K562 (cell line): ENCODE measurements at regions not wholly inside any gene's neighbourhood (a gene's known extent, or its start where the extent isn't known, plus 50 kb on each side); places are given as distances from the start of the nearest gene placed in this dataset.
"Not testable (repeated sequence)": the region's sequence is repeated elsewhere in the genome, so short reads cannot be mapped to it uniquely, and the experiment has no call there.

Experiments
- ATAC-seq: fragments of 200-7000 bp; cut with Tn5 transposase; 3 replicates; pipeline ENCODE4 v1.9.1; 2020; ENCODE audit warnings: moderate library complexity
- BruUV-seq: library from RNA; stranded (reverse); fragments of 400-500 nt; replicated peaks from 2 replicates; lab custom pipeline; 2021; lab: Mats Ljungman, UMichigan
- CTCF ChIA-PET: fragments of 300-600 bp; formaldehyde crosslinking; extraction: SDS; loops from one replicate; lab custom pipeline; 2021; ENCODE audit warnings: low intra/inter-chr PET ratio; lab: Yijun Ruan, JAX
- POLR2A ChIA-PET: fragments of 300-600, 350-650 bp; sonication (Branson Sonifier 250); formaldehyde crosslinking; extraction: SDS; loops from one replicate; lab custom pipeline; 2021; ENCODE audit warnings: antibody characterized with exemption, inconsistent platforms; lab: Yijun Ruan, JAX
- DNase-seq, 4 experiments: peaks; one replicate each; pipeline versions ENCODE4 v3.0.0 to v3.0.0-alpha.2; 2011 to 2018; ENCODE audit warnings: low spot score in 3 of 4, mixed read lengths in 3 of 4; ENCODE audit errors: extremely low read depth in 1 of 4
- FAIRE-seq: peaks from 2 replicates; lab custom pipeline; 2011; peaks lifted over from hg19 to GRCh38; lab: Jason Lieb, UNC
- H2AFZ ChIP-seq: 2 replicates; pipeline ENCODE4 v1.6.0; 2011; ENCODE audit warnings: low read depth, low read length, control low read depth, inconsistent platforms
- H3K27ac ChIP-seq: fragments of 200-600 bp; 3 replicates; pipeline ENCODE4 v1.8.0; 2011; ENCODE audit warnings: low read depth, mild to moderate bottlenecking, control low read depth, inconsistent platforms, low read length, moderate library complexity, mixed read lengths; ENCODE audit errors: extremely low read depth
- H3K27me3 ChIP-seq, 2 experiments: fragments of 300-600 bp in 1 of 2; 2 replicates in 1 of 2; 3 replicates in 1 of 2; pipeline versions ENCODE4 v1.6.0 to v1.8.0; 2011; ENCODE audit warnings: inconsistent platforms in 2 of 2, low read length in 2 of 2, mild to moderate bottlenecking in 1 of 2, mixed read lengths in 1 of 2, moderate library complexity in 1 of 2; ENCODE audit not compliant: control insufficient read depth in 2 of 2, insufficient read depth in 2 of 2
- H3K36me3 ChIP-seq: fragments of 300-600 bp; 3 replicates; pipeline ENCODE4 v1.8.0; 2011; ENCODE audit warnings: mild to moderate bottlenecking, low read length, inconsistent platforms; ENCODE audit not compliant: control insufficient read depth, insufficient read depth
- H3K4me1 ChIP-seq, 2 experiments: fragments of 200-600 bp in 1 of 2; replicated peaks in 1 of 2; 2 replicates in 1 of 2; 3 replicates in 1 of 2; pipeline versions ENCODE4 v1.5.1 to v1.8.0; 2011; ENCODE audit warnings: inconsistent platforms in 2 of 2, low read length in 2 of 2, mild to moderate bottlenecking in 1 of 2, mixed read lengths in 1 of 2, moderate library complexity in 1 of 2; ENCODE audit not compliant: control insufficient read depth in 2 of 2, insufficient read depth in 2 of 2
- H3K4me2 ChIP-seq: 2 replicates; pipeline ENCODE4 v1.6.1; 2011; ENCODE audit warnings: low read length, control low read depth, inconsistent platforms, mixed read lengths; ENCODE audit not compliant: insufficient read depth
- H3K4me3 ChIP-seq: fragments of 200-600 bp; sonication (generic), shearing (Covaris generic); 2 replicates; pipeline ENCODE4 v1.5.1; 2016; ENCODE audit warnings: control low read depth, inconsistent platforms
- H3K79me2 ChIP-seq: fragments of 200-600 bp; 3 replicates; pipeline ENCODE4 v1.8.0; 2011; ENCODE audit warnings: low read length, inconsistent platforms; ENCODE audit not compliant: control insufficient read depth, insufficient read depth
- H3K9ac ChIP-seq, 2 experiments: 2 replicates each; pipeline versions ENCODE4 v1.6.0 to v1.6.1; 2011; ENCODE audit warnings: low read depth in 2 of 2, low read length in 2 of 2, control low read depth in 1 of 2, inconsistent platforms in 1 of 2, mild to moderate bottlenecking in 1 of 2, mixed read lengths in 1 of 2; ENCODE audit not compliant: insufficient read depth in 1 of 2
- H3K9me1 ChIP-seq: one replicate; pipeline ENCODE4 v1.6.0; 2011; ENCODE audit warnings: inconsistent platforms, mild to moderate bottlenecking, low read length, moderate library complexity; ENCODE audit not compliant: control insufficient read depth, insufficient read depth
- H3K9me3 ChIP-seq: replicated peaks from 2 replicates; pipeline ENCODE4 v1.5.1; 2011; ENCODE audit warnings: low read depth, low read length, inconsistent platforms; ENCODE audit not compliant: control insufficient read depth, insufficient read depth
- H4K20me1 ChIP-seq: replicated peaks from 2 replicates; pipeline ENCODE4 v1.6.1; 2011; ENCODE audit warnings: low read length, inconsistent platforms, mixed read lengths; ENCODE audit not compliant: control insufficient read depth, insufficient read depth
- LEF1 ChIP-seq: fragments of 450-650 bp; IDR thresholded peaks from 2 replicates; pipeline ENCODE4 v1.6.1; 2016; ENCODE audit warnings: mild to moderate bottlenecking
- WGBS: fragments of 100-300 bp; shearing (Covaris generic); methylation state at CpG from one replicate; pipeline ENCODE4 v1.1.6; 2016; ENCODE audit warnings: low coverage, mixed read lengths; ENCODE audit not compliant: insufficient coverage; ENCODE audit errors: missing lambda C conversion rate; 5-methylcytosine and 5-hydroxymethylcytosine counted together
- in situ Hi-C: fragments of 300-500 bp; cut with MboI; formaldehyde crosslinking; loops from 4 replicates; pipeline ENCODE4 v1.15.0; 2018; ENCODE audit warnings: inconsistent platforms, mixed read lengths
- intact Hi-C: fragments of 100-400 bp; cut with micrococcal nuclease; formaldehyde crosslinking; loops from 2 replicates; pipeline ENCODE4 v1.14.2; 2022

DNA sequence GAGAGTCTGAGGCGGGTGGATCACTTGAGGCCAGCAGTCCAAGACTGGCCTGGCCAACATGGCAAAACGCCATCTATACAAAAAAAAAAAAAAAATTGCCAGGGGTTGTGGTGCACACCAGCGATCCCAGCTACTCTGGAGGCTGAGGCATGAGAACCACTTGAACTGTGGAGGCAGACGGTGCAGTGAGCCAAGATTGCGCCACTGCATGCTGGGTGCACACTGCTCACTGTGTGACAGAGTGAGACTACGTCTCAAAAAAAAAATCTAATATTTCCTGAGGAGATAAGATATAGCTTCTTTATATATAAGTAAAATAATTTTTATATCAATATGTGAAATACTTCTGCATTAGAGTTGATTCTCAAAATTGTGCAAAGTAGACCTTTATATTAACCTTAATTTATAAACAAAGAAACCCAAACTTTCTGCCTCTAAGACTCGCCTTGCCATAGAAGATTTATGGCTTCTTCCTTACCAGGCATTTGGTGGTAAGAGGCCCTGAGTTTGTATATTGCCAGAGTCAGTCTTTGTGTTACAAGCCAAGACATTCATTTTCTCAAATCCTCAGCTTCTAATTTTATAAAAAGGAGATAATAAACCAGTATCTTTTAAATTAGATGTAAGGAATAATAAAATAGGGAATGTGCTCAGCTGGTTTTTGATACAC lies 1226.7 kb downstream of the FLRT2 start:
- Histone ChIP-seq H4K20me1 (no peaks in the 10 kb centered on the region), H3K9me1 (no peaks in the 10 kb centered on the region), H3K4me3 (no peak overlapping the region), H3K4me2 (no peak overlapping the region), H3K36me3 (no peaks in the 10 kb centered on the region), H3K4me1 (no peaks in the 10 kb centered on the region), H3K27ac (no peak overlapping the region), H3K27me3 (no peaks in the 10 kb centered on the region), H3K9me3 (no peaks in the 10 kb centered on the region), H2AFZ (no peak overlapping the region), H3K9ac (no peak overlapping the region), H3K79me2 (no peaks in the 10 kb centered on the region)
- in situ Hi-C loops (no loop called here), intact Hi-C loops (no loop called here)
- POLR2A ChIA-PET: no interaction called here
- DNase-seq (no peak), FAIRE-seq (no peak), ATAC-seq (no peak)
- WGBS: 0% methylated on average over 7 of the region's 7 CpGs
- no peak for TF ChIP-seq LEF1
- CTCF ChIA-PET: no interaction called here
- no TSS peak for BruUV-seq

DNA sequence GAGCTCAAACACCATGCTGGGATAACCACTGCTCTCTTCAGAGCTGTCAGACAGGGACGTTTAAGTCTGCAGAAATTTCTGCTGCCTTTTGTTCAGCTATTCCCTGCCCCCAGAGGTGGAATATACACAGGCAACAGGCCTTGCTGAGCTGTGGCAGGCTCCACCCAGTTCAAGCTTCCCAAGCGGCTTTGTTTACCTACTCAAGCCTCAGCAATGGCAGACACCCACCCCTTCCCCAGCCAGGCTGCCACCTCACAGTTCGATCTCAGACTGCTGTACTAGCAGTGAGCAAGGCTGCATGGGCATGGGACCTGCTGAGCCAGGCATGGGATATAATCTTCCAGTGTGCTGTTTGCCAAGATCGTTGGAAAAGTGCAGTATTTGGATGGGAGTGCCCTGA lies 1220.5 kb downstream of the FLRT2 start:
- CTCF ChIA-PET, intact Hi-C loops, H3K4me3 ChIP-seq, ATAC-seq, H3K9me3 ChIP-seq, H3K27ac ChIP-seq, DNase-seq, in situ Hi-C loops, H3K79me2 ChIP-seq, H3K27me3 ChIP-seq, H3K9ac ChIP-seq, H3K36me3 ChIP-seq, H3K4me1 ChIP-seq, BruUV-seq, FAIRE-seq, H3K9me1 ChIP-seq, H4K20me1 ChIP-seq, H3K4me2 ChIP-seq, H2AFZ ChIP-seq, POLR2A ChIA-PET: not testable (repeated sequence)
- WGBS: 0% methylated on average over 4 of the region's 4 CpGs
